ENCODE measurements at regions not wholly inside any gene's neighbourhood (a gene's known extent, or its start where the extent isn't known, plus 50 kb on each side); places are given as distances from the start of the nearest gene placed in this dataset.
"Not testable (repeated sequence)": the region's sequence is repeated elsewhere in the genome, so short reads cannot be mapped to it uniquely, and the experiment has no call there.

GRCh38 chr4:100644150-100644549 lies 126.3 kb upstream of the EMCN start:
- no peak for DNase-seq

GRCh38 chr4:100641336-100641735 lies 123.5 kb upstream of the EMCN start:
- DNase-seq: no peak

GRCh38 chr4:100635899-100636298 lies 118.1 kb upstream of the EMCN start:
- DNase-seq: no peak

GRCh38 chr4:100633269-100633668 lies 115.4 kb upstream of the EMCN start:
- no peak for DNase-seq

- no peak for DNase-seq
Measured at GRCh38 chr4:100632163-100632562, 114.3 kb upstream of the EMCN start.

- DNase-seq: no peak
Measured at GRCh38 chr4:100631281-100631968, 113.6 kb upstream of the EMCN start.

GRCh38 chr4:100630341-100630740 lies 112.5 kb upstream of the EMCN start:
- no peak for DNase-seq

- DNase-seq: no peak
Measured at GRCh38 chr4:100609810-100610209, 92.0 kb upstream of the EMCN start.

- not testable (repeated sequence) for DNase-seq
Measured at GRCh38 chr4:100608651-100609050, 90.8 kb upstream of the EMCN start.

- DNase-seq: no peak
Measured at GRCh38 chr4:100605144-100605543, 87.3 kb upstream of the EMCN start.

- DNase-seq: no peak
Measured at GRCh38 chr4:100593935-100594334, 76.1 kb upstream of the EMCN start.

GRCh38 chr4:100591161-100591876 lies 73.5 kb upstream of the EMCN start:
- peak; percentile 86 for DNase-seq

- no peak for DNase-seq
Measured at GRCh38 chr4:100590325-100590724, 72.5 kb upstream of the EMCN start.

- no peak for DNase-seq
Measured at GRCh38 chr4:100588076-100588475, 70.3 kb upstream of the EMCN start.

GRCh38 chr4:100582146-100582545 lies 64.3 kb upstream of the EMCN start:
- DNase-seq: no peak

GRCh38 chr4:100581337-100581736 lies 63.5 kb upstream of the EMCN start:
- DNase-seq: no peak

GRCh38 chr4:100576570-100576969 lies 58.7 kb upstream of the EMCN start:
- DNase-seq: no peak

- no peak for DNase-seq
Measured at GRCh38 chr4:100574607-100575006, 56.8 kb upstream of the EMCN start.

- no peak for DNase-seq
Measured at GRCh38 chr4:100569196-100569595, 51.4 kb upstream of the EMCN start.

Data from muscle of arm (tissue), 1 donor.